IgD-negative memory B cell (primary cell): ENCODE measurements at regions not wholly inside any gene's neighbourhood (a gene's known extent, or its start where the extent isn't known, plus 50 kb on each side); places are given as distances from the start of the nearest gene placed in this dataset.
A peak's percentile ranks its signal among the peaks of the same experiment; 100 is the strongest.
"Not testable (repeated sequence)": the region's sequence is repeated elsewhere in the genome, so short reads cannot be mapped to it uniquely, and the experiment has no call there.

Experiments used
- H3K27ac Mint-ChIP-seq, 3 donors: one replicate each; pipeline ENCODE4 v1.8.0; 2020 to 2022; ENCODE audit warnings: mild to moderate bottlenecking in 3 of 3, mixed read lengths in 3 of 3, moderate library complexity in 1 of 3
- H3K27me3 Mint-ChIP-seq: one replicate; pipeline ENCODE4 v1.8.0; 2021; ENCODE audit warnings: mixed read lengths
- H3K36me3 Mint-ChIP-seq: one replicate; pipeline ENCODE4 v1.8.0; 2020; ENCODE audit warnings: mild to moderate bottlenecking, mixed read lengths
- H3K4me1 Mint-ChIP-seq, 3 donors: one replicate each; pipeline ENCODE4 v1.8.0; 2020 to 2022; ENCODE audit warnings: mixed read lengths in 3 of 3, mild to moderate bottlenecking in 1 of 3
- H3K4me3 Mint-ChIP-seq, 4 donors: one replicate each; pipeline ENCODE4 v1.8.0; 2020 to 2022; ENCODE audit warnings: mild to moderate bottlenecking in 4 of 4, mixed read lengths in 4 of 4, moderate library complexity in 3 of 4
- H3K9me3 Mint-ChIP-seq, 3 donors: one replicate each; pipeline ENCODE4 v1.8.0; 2020 to 2021; ENCODE audit warnings: mixed read lengths in 3 of 3, mild to moderate bottlenecking in 1 of 3

DNA sequence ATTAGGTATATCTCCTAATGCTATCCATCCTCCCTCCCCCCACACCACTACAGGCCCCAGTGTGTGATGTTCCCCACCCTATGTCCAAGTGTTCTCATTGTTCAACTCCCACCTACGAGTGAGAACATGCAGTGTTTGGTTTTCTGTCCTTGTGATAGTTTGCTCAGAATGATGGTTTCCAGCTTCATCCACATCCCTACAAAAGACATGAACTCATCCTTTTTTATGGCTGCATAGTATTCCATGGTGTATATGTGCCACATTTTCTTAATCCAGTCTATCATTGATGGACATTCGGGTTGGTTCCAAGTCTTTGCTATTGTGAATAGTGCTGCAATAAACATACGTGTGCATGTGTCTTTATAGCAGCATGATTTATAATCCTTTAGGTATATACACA, 53.8 kb upstream of the HIVEP2 start:
- not testable (repeated sequence) for H3K36me3 Mint-ChIP-seq, H3K4me3 Mint-ChIP-seq, H3K27ac Mint-ChIP-seq, H3K4me1 Mint-ChIP-seq, H3K27me3 Mint-ChIP-seq
- peaks cover 2 to 14% (median 7%) of the 10 kb centered on the region in 3 donors for H3K9me3 Mint-ChIP-seq

DNA sequence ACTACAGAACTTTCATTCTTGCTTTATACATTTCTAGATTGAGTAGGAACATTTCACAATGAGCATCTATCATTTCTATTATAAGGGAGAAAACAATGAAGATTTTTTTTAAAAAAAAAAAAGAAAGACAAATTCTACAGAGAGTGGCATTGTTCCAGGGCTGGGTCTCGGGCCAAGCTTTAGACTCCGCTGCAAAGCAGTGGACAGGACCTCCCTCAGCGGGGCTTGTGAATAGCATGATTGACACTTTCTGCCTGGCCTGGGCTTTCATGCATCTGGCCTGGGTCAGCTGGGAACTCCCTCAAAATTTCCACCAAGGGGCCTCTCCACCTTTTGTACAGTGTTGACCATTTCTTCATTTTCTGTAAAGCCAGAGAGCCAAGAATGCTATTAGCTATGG, 55.8 kb upstream of the HIVEP2 start:
- H3K4me1 Mint-ChIP-seq: no peaks in the 10 kb centered on the region
- no peaks in the 10 kb centered on the region for H3K36me3 Mint-ChIP-seq
- H3K27me3 Mint-ChIP-seq: peaks cover 1% of the 10 kb centered on the region
- H3K9me3 Mint-ChIP-seq: peaks cover 2 to 14% (median 7%) of the 10 kb centered on the region in 3 donors
- no peak overlapping the region for H3K4me3 Mint-ChIP-seq
- H3K27ac Mint-ChIP-seq: no peak overlapping the region

DNA sequence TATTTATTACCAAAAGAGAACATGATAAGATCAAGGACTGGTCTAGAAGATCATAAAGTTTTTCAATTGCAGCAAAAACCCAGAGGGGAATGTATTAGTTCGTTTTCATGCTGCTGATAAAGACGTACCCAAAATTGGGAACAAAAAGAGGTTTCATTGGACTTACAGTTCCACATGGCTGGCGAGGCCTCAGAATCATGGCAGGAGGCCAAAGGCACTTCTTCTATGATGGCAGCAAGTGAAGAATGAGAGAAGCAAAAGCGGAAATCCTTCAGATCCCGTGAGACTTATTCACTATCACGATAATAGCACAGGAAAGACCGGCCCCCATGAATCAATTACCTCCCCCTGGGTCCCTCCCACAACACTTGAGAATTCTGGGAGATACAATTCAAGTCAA, 57.7 kb upstream of the HIVEP2 start:
- Mint-ChIP-seq H3K27ac (no peak overlapping the region), H3K36me3 (no peaks in the 10 kb centered on the region), H3K9me3 (peaks cover 2 to 9% (median 7%) of the 10 kb centered on the region in 3 donors), H3K4me1 (no peaks in the 10 kb centered on the region), H3K4me3 (no peak overlapping the region), H3K27me3 (no peaks in the 10 kb centered on the region)

DNA sequence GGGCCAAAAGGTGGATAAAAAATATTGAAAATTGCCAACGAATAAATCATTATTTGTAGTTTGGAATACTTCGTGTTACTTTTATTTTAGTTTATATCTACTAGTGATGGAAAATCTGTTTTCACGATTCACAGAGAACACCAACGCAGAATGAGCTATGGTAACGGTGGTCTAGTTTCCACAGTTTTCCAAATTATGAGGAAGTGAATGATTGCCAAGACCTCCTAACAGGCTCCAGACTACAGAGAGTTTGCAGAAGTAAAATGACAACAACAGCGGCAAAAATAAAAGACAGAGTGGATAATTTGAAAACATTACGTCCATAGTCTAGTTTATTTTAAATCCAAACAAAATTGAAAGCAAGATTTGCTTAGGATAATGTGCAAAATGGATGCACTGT, 57.0 kb upstream of the AIG1 start:
- no peaks in the 10 kb centered on the region for H3K4me1 Mint-ChIP-seq
- H3K27me3 Mint-ChIP-seq: no peaks in the 10 kb centered on the region
- H3K36me3 Mint-ChIP-seq: no peaks in the 10 kb centered on the region
- H3K27ac Mint-ChIP-seq: no peak overlapping the region
- H3K4me3 Mint-ChIP-seq: no peak overlapping the region
- H3K9me3 Mint-ChIP-seq: peaks cover 0 to 7% (median 6%) of the 10 kb centered on the region in 3 donors

DNA sequence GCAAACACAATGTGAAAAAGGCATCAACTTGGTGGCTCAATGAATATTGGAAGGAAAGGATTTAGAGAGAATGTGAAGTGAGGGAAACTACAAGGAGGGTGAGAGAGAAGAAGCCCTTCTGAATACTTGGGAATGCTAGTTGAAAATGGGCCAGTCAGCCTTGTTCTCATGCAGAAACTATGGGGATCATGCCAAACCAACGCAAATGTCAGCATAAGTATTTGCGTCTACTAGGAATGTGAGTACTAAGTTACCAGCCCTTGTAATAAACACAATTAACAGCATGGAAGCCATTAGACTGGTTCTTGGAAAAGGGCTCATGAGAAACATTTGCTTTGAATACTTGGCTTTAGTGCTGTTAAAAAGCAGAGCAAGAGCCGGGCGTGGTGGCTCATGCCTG, 54.9 kb upstream of the AIG1 start:
- H3K27ac Mint-ChIP-seq: peak overlapping the region in 1 of 3 donors; percentile 11
- no peaks in the 10 kb centered on the region for H3K9me3 Mint-ChIP-seq
- no peaks in the 10 kb centered on the region for H3K36me3 Mint-ChIP-seq
- H3K4me3 Mint-ChIP-seq: no peak overlapping the region
- no peaks in the 10 kb centered on the region for H3K4me1 Mint-ChIP-seq
- H3K27me3 Mint-ChIP-seq: no peaks in the 10 kb centered on the region

DNA sequence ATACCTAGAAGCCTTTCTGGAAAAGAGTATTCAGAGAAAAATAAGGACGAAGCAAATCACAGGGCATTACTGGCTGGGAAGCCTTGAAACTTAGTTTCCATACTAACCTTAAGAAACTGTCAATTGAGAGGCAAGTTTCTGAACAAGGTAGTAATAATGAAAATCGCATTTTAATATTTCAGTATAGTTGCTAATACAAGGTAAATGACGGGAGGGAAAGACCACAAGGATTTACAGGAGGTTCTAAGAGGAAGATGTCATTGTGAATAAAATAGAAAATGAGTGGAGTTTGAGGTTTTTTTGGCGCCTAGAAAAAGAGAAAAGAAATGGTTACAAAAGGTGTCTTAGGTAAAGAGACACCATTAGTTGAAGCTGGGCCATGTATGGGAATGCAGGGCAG, 53.9 kb upstream of the AIG1 start:
- Mint-ChIP-seq H3K4me1 (no peaks in the 10 kb centered on the region), H3K36me3 (no peaks in the 10 kb centered on the region), H3K9me3 (no peaks in the 10 kb centered on the region), H3K27me3 (no peaks in the 10 kb centered on the region), H3K27ac (no peak overlapping the region), H3K4me3 (no peak overlapping the region)

DNA sequence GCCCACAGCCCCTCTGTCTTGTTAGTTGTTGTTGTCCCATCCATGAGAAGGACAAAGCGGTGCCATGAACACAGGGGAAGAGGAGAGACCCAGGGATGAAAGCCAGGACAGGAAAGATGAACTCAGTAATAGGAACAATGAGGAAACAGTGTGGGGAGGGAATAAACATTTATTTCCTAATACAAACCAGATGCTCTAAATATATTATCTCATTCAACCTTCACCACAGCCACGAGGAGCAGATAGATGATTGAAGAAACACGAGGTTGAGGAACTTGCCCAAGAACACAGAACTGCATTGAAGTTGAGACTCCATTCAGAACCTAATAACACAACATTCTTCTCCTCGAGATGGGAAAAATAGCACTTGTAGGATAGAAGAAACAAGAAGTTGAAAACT, 53.0 kb upstream of the AIG1 start:
- H3K27ac Mint-ChIP-seq: no peak overlapping the region
- H3K36me3 Mint-ChIP-seq: no peaks in the 10 kb centered on the region
- peaks cover 2% of the 10 kb centered on the region for H3K27me3 Mint-ChIP-seq
- H3K4me3 Mint-ChIP-seq: no peak overlapping the region
- H3K9me3 Mint-ChIP-seq: no peaks in the 10 kb centered on the region
- H3K4me1 Mint-ChIP-seq: no peaks in the 10 kb centered on the region

DNA sequence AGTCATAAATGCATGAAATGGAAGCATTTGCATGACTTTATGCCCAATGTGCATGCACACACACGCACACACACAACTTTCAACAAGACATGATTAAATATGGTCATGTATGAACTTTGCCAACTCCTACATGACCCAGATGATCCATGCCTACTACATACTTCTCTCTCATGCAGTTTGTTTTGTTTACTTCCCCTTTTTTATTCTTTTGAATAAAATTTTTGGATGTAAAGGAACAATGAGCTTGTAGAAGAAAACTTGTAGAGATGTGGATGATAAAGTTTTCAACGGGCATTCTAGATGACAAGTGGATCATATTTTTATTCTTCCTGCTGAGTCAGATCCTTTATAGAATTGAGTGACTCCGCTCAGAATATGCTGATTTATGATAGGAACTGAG, 50.8 kb upstream of the AIG1 start:
- Mint-ChIP-seq H3K9me3 (no peaks in the 10 kb centered on the region), H3K27ac (no peak overlapping the region), H3K4me1 (no peaks in the 10 kb centered on the region), H3K27me3 (peaks cover 2% of the 10 kb centered on the region), H3K36me3 (no peaks in the 10 kb centered on the region), H3K4me3 (no peak overlapping the region)
